OCI-LY3 (cell line): ENCODE measurements at regions not wholly inside any gene's neighbourhood (a gene's known extent, or its start where the extent isn't known, plus 50 kb on each side); places are given as distances from the start of the nearest gene placed in this dataset.
A peak's percentile ranks its signal among the peaks of the same experiment; 100 is the strongest.
"Not testable (repeated sequence)": the region's sequence is repeated elsewhere in the genome, so short reads cannot be mapped to it uniquely, and the experiment has no call there.

ENCODE experiments used
- H2AFZ ChIP-seq: fragments of 200-600, 300-600 bp; shearing (Covaris generic); 2 replicates; pipeline ENCODE4 v1.6.0; 2014; ENCODE audit warnings: antibody characterized with exemption, low read depth, low read length
- H3K27ac ChIP-seq: fragments of 200-600, 300-600 bp; sonication (generic); 2 replicates; pipeline ENCODE4 v1.5.1; 2014; ENCODE audit warnings: mild to moderate bottlenecking, low read length, moderate library complexity, mixed read lengths
- H3K27me3 ChIP-seq: fragments of 200-600, 300-600 bp; sonication (generic); 2 replicates; pipeline ENCODE4 v1.6.1; 2014; ENCODE audit warnings: low read depth, low read length, mixed read lengths
- H3K36me3 ChIP-seq: fragments of 200-600, 300-600 bp; sonication (generic); replicated peaks from 2 replicates; pipeline ENCODE3; 2014; ENCODE audit warnings: low read depth, low read length, mixed read lengths
- H3K4me1 ChIP-seq: fragments of 300-600, 200-600 bp; sonication (generic); 2 replicates; pipeline ENCODE4 v1.6.1; 2014; ENCODE audit warnings: low read length, mixed read lengths
- H3K4me2 ChIP-seq: fragments of 200-600, 300-600 bp; sonication (generic); 2 replicates; pipeline ENCODE4 v1.6.1; 2014; ENCODE audit warnings: low read length, mixed read lengths
- H3K4me3 ChIP-seq: fragments of 300-600, 200-600 bp; sonication (generic); 2 replicates; pipeline ENCODE4 v1.5.1; 2014; ENCODE audit warnings: antibody characterized with exemption, mild to moderate bottlenecking, low read length, moderate library complexity
- H3K79me2 ChIP-seq: fragments of 300-600, 200-600 bp; shearing (Covaris generic); 2 replicates; pipeline ENCODE4 v1.6.1; 2014; ENCODE audit warnings: mild to moderate bottlenecking, low read length, mixed read lengths
- H3K9ac ChIP-seq: fragments of 300-600, 200-600 bp; shearing (Covaris generic); 2 replicates; pipeline ENCODE4 v1.6.0; 2014; ENCODE audit warnings: mild to moderate bottlenecking, low read length, moderate library complexity
- H3K9me3 ChIP-seq: fragments of 200-600, 300-600 bp; shearing (Covaris generic); 2 replicates; pipeline ENCODE4 v1.6.1; 2014; ENCODE audit warnings: low read length, mixed read lengths; ENCODE audit not compliant: insufficient read depth
- H4K20me1 ChIP-seq: fragments of 200-600, 300-600 bp; sonication (generic); 2 replicates; pipeline ENCODE4 v1.6.1; 2016; ENCODE audit warnings: low read length, mixed read lengths; ENCODE audit not compliant: insufficient read depth
- CTCF ChIP-seq: fragments of 200-600, 300-600 bp; sonication (generic); IDR thresholded peaks from 2 replicates; pipeline ENCODE4 v1.5.1; 2014; ENCODE audit warnings: antibody characterized with exemption, low read length, low read depth
- EZH2phosphoT487 ChIP-seq: fragments of 200-600 bp; shearing (Covaris generic); IDR thresholded peaks from 2 replicates; pipeline ENCODE4 v1.6.1; 2018; ENCODE audit warnings: antibody characterized with exemption, mixed run types, low read depth

GRCh38 chr13:50171590-50172282 lies 156.5 kb downstream of the KCNRG start:
- no peak overlapping the region for H3K4me2 ChIP-seq
- H3K27ac ChIP-seq, result no peak overlapping the region
- TF ChIP-seq CTCF (no peak), EZH2phosphoT487 (no peak)
- H3K27me3 ChIP-seq, result 0 out of 2 replicates have a peak, but pooled peaks cover 6% of the 10 kb centered on the region
- no peak overlapping the region for H2AFZ ChIP-seq
- H3K4me1 ChIP-seq, result peaks cover 25% of the 10 kb centered on the region
- H3K4me3 ChIP-seq, result no peak overlapping the region
- no peaks in the 10 kb centered on the region for H4K20me1 ChIP-seq
- no peak overlapping the region for H3K9ac ChIP-seq
- H3K79me2 ChIP-seq, result no peaks in the 10 kb centered on the region
- H3K36me3 ChIP-seq, result no peaks in the 10 kb centered on the region
- H3K9me3 ChIP-seq, result no peaks in the 10 kb centered on the region

GRCh38 chr13:50173045-50173444 lies 157.8 kb downstream of the KCNRG start:
- H3K36me3 ChIP-seq, H3K27me3 ChIP-seq, H2AFZ ChIP-seq, H3K4me3 ChIP-seq, H3K4me2 ChIP-seq, H3K27ac ChIP-seq, H3K79me2 ChIP-seq, H4K20me1 ChIP-seq, H3K9ac ChIP-seq, H3K9me3 ChIP-seq: not testable (repeated sequence)
- H3K4me1 ChIP-seq, result peaks cover 13% of the 10 kb centered on the region

GRCh38 chr13:50174630-50175029 lies 159.4 kb downstream of the KCNRG start:
- Histone ChIP-seq H3K4me2 (no peak overlapping the region), H2AFZ (no peak overlapping the region), H3K9ac (no peak overlapping the region), H3K27me3 (no peaks in the 10 kb centered on the region), H3K36me3 (no peaks in the 10 kb centered on the region), H3K9me3 (no peaks in the 10 kb centered on the region), H3K27ac (no peak overlapping the region), H4K20me1 (no peaks in the 10 kb centered on the region), H3K4me3 (no peak overlapping the region), H3K4me1 (no peaks in the 10 kb centered on the region), H3K79me2 (no peaks in the 10 kb centered on the region)
- TF ChIP-seq EZH2phosphoT487 (no peak), CTCF (no peak)

- Histone ChIP-seq H3K79me2 (no peaks in the 10 kb centered on the region), H3K9ac (no peak overlapping the region), H3K9me3 (no peaks in the 10 kb centered on the region), H4K20me1 (no peaks in the 10 kb centered on the region), H3K4me1 (peaks cover 4% of the 10 kb centered on the region; the same call in 1 of the 2 replicates), H2AFZ (no peak overlapping the region), H3K4me2 (no peak overlapping the region), H3K27ac (no peak overlapping the region), H3K4me3 (no peak overlapping the region), H3K36me3 (no peaks in the 10 kb centered on the region), H3K27me3 (no peaks in the 10 kb centered on the region)
- TF ChIP-seq EZH2phosphoT487, result no peak
Measured at GRCh38 chr13:50179977-50180376, 164.7 kb downstream of the KCNRG start.

- not testable (repeated sequence) for H3K9me3 ChIP-seq, H3K79me2 ChIP-seq, H3K27me3 ChIP-seq, H3K36me3 ChIP-seq, H4K20me1 ChIP-seq, H3K27ac ChIP-seq, H3K4me1 ChIP-seq
- Histone ChIP-seq H3K9ac (peak overlapping the region; percentile 48; the same call in 1 of the 2 replicates), H3K4me3 (peak overlapping the region; percentile 72), H3K4me2 (peak overlapping the region; percentile 62), H2AFZ (peak overlapping the region; percentile 55)
Measured at GRCh38 chr13:50185769-50186763, 170.8 kb downstream of the KCNRG start.
